ENCODE measurements at regions not wholly inside any gene's neighbourhood (a gene's known extent, or its start where the extent isn't known, plus 50 kb on each side); places are given as distances from the start of the nearest gene placed in this dataset.

DNA sequence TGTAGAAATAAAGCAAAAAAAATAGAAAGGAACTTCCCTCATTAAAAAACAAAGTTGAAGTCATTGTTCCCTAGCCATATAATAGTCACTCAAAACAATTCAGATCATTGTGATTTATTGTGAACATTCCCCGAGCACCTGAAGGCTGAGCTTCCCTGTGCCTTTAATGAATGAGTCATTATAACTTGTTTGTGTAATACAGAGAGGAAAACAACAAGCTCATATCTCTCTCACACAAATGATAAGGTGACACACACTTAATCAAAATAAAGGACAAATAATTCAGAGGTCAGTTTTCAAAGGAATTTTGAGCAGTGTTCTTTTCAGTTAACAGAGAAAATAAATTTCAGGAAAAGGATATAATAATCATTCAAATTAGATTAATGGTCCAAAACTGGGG is 326.2 kb downstream of the DUSP10 start:
- DNase-seq (ENCODE audit: low read depth in 2 of 3, low spot score in 1 of 3), result no peak

DNA sequence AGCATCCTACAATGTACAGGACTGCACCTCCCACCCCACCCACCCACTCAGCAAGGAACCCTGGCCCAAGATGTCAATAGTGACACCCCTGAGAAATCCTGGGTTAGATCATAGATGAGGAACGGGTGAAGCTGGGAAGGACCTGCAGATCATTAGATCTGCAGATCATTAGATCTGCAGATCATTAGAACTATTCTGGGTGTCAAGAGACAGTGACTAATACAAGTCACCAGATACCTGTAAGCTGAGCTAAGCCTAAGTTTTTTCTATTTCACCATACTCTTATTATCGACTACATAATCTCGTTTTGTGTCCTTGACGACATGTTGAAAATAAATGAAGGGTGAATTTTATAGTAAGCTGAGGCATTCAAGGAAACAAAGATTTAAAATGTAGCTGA is 325.7 kb downstream of the DUSP10 start:
- no peak for DNase-seq (ENCODE audit: low read depth in 2 of 3, low spot score in 1 of 3)

DNA sequence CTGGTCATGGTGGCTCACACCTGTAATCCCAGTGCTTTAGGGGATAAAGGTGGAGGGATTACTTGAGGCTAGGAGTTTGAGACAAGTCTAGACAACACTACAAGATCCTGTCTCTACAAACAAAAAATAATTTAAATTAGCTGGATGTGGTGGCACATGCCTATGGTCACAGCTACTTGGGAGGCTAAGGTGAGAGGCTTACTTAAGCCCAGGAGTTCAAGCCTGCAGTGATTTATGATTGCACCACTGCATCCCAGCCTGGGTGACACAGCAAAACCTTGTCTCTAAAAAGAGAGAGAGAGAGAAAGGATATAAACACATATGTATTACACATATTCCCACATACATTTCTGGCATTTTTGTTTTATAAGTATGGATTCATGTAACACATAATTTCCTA is 325.2 kb downstream of the DUSP10 start:
- DNase-seq (ENCODE audit: low read depth in 2 of 3, low spot score in 1 of 3), result no peak

GRCh38 chr1:221418346-221418745 is 323.5 kb downstream of the DUSP10 start:
- no peak for DNase-seq (ENCODE audit: low read depth in 2 of 3, low spot score in 1 of 3)

GRCh38 chr1:221419513-221420095 is 322.3 kb downstream of the DUSP10 start:
- no peak for DNase-seq (ENCODE audit: low read depth in 2 of 3, low spot score in 1 of 3)

DNA sequence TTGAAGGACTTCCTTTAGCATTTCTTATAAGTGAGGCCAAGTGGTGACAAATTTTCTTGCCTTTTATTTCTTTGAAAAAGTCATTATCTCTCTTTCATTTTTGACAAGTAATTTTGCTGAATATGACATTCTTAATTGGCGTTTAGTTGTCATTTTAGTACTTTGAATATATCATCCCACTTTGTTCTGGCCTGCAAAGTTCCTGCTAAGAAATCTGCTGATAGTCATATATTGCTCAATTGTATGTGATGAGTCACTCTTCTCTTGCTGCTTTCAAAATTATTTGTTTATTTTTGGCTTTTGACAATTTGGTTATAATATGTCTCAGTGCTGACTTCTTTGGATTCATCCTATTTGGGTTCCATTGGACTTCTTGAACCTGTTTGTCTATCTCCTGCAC is 312.6 kb downstream of the DUSP10 start:
- DNase-seq (ENCODE audit: low read depth in 2 of 3, low spot score in 1 of 3), result no peak

DNA sequence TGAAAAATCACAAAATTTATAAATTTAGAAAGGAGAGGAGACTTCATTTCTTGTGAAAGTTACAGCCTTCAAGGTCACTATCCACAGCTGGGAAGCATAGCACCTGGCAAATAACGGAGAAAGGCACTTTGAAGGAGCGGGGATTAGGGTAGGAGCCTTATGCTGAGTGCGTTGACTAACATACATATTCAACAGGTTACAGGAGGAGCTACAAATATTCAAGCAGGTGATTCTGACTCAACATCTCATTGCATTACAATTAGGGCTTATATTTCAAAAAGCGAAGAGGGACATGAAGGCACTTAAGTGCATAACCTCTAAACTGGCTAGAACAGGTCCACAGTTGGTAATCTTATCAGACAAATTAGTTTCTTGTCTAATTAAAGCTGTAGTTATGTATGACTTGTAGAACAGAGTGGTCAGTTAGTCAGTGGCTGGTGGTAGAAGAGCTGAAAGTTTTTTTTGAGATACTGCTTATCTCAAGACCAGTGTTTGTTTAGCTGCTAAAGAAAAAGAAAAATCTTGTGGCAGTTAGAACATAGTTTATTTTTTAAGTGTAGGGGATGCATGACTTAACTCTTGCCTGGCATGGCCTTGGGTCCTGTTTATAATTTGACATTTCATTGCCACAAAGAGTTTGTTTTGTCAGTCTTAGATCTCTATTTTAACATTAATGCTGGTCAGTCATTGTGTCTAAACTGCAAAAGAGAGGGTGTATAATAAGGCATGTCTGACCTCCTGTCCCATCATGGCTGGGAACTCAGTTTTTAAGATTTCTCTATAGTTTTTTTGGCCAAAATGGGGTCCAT is 311.5 kb downstream of the DUSP10 start:
- no peak for DNase-seq (ENCODE audit: low read depth in 2 of 3, low spot score in 1 of 3)

GRCh38 chr1:221431068-221431651 is 310.7 kb downstream of the DUSP10 start:
- no peak for DNase-seq (ENCODE audit: low read depth in 2 of 3, low spot score in 1 of 3)

DNA sequence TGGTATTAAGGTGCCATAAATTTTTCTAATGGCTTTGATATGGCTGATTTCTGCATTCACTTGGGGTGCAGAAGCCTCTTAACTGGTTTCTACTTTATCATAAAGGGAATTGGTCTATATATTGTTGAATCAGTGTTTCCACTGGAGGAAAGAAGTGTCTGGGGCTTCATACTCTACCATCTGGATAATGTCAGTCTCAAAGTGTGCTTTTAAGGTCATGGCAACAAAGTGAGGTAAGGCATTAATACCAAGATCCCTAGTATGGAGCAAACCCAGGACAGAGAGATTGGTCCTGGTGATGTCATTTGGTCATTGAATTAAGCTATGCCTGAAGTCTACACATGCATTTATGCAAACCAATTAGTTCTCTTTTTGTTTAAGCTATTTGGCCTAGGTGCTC is 309.9 kb downstream of the DUSP10 start:
- no peak for DNase-seq (ENCODE audit: low read depth in 2 of 3, low spot score in 1 of 3)

- DNase-seq (ENCODE audit: low read depth in 2 of 3, low spot score in 1 of 3), result no peak
Observed at GRCh38 chr1:221435504-221435904, 306.4 kb downstream of the DUSP10 start.

- DNase-seq (ENCODE audit: low read depth in 2 of 3, low spot score in 1 of 3), result no peak
Observed at GRCh38 chr1:221437171-221437570, 304.7 kb downstream of the DUSP10 start.

DNA sequence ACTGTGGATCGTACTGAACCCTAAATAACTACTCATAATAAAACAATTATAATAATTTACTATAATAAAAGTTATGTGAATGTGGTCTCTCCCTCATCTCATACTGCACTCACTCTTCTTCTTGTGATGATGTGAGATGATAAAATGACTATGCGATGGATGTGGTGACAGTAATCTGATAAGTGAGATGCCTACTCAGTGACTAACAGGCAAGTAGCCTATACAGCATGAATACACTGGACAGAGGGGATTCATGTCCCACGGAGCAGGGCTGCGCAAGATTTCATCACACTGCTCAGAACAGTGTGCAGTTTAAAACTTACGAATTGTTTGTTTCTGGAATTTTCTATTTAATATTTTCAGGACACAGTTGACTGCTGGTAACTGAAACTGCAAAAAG is 304.0 kb downstream of the DUSP10 start:
- DNase-seq (ENCODE audit: low read depth in 2 of 3, low spot score in 1 of 3), result no peak

- peak; percentile 38 to 62 (median 44) for DNase-seq (ENCODE audit: low read depth in 2 of 3, low spot score in 1 of 3)
Observed at GRCh38 chr1:221439008-221439746, 302.7 kb downstream of the DUSP10 start.

GRCh38 chr1:221439747-221440501 is 302.0 kb downstream of the DUSP10 start:
- peak; percentile 22 to 41 (median 24) for DNase-seq (ENCODE audit: low read depth in 2 of 3, low spot score in 1 of 3)

- DNase-seq (ENCODE audit: low read depth in 2 of 3, low spot score in 1 of 3), result no peak
Observed at GRCh38 chr1:221440658-221441057, 301.2 kb downstream of the DUSP10 start.

GRCh38 chr1:221442056-221442455 is 299.8 kb downstream of the DUSP10 start:
- no peak for DNase-seq (ENCODE audit: low read depth in 2 of 3, low spot score in 1 of 3)

DNA sequence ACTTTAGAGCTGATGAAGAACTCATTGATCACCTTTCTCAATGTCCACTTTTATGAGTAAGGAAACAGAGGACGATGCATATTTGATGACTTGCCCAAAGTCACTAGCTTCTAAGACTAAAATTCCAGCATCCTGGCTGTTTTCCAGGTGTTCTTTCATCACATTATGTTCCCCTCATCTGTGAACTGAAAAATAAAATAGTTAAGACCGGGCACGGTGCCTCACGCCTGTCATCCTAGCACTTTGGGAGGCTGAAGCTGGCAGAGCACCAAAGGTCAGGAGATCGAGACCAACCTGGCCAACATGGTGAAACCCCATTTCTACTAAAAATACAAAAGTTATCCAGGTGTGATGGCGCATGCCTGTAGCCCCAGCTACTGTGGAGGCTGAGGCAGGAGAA is 297.5 kb downstream of the DUSP10 start:
- DNase-seq (ENCODE audit: low read depth in 2 of 3, low spot score in 1 of 3), result no peak

GRCh38 chr1:221448585-221449175 is 293.2 kb downstream of the DUSP10 start:
- no peak for DNase-seq (ENCODE audit: low read depth in 2 of 3, low spot score in 1 of 3)

DNA sequence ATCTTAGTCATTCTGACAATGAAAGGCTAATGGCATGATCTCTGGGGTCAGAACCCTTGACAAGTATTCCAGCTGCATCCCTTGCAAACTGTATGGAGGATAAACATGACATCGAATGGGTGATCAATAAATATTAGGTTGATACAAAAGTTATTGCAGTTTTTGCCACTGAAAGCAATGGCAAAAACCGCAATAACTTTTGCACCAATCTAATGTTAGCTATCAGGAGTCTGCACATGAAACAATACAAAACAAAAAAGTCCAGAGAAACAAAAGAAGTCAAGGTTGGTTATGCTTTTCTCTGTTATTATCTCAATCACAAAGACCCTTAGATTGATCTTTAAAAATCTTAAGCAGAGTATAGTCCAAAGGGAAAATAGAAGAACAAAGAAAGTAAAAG is 292.7 kb downstream of the DUSP10 start:
- DNase-seq (ENCODE audit: low read depth in 2 of 3, low spot score in 1 of 3), result no peak

DNA sequence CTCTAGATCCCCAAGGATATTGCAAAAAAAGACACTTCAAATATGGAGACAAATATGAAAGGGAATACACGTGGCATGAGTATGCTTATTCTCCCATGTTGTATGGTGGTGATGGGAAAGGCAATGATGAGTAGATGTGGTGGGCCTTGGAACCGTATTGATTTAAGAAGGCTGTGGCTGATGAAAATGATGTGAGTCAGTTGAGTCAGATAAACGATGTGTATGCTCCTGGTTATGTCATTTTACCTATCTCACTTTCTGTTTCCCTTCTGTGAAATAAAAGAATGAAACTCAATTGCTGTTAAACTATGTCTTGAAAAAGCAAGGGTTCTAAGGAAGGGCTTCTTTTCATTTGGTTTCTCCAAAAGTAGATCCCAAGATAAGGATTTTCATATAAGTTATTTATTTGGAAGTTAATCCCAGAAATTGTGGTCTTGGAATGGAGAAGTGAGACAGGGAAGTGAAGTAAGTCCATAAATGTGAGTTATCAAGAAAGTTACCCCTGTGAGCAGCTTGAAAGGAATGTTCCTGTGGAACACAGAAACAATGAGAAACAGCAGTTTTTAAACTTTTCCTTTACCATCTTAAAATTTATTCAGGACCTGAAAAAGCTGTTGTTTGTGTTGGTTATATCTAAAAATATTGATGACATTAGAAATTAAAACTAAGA is 292.0 kb downstream of the DUSP10 start:
- DNase-seq (ENCODE audit: low read depth in 2 of 3, low spot score in 1 of 3), result no peak
